HG03060 (cell line): ENCODE measurements at regions not wholly inside any gene's neighbourhood (a gene's known extent, or its start where the extent isn't known, plus 50 kb on each side); places are given as distances from the start of the nearest gene placed in this dataset.

Experiments
- ATAC-seq: cut with Tn5 transposase; IDR thresholded peaks from one replicate; pipeline ENCODE4 v1.9.1; 2021; ENCODE audit warnings: low read depth, moderate number of reproducible peaks; ENCODE audit not compliant: unreplicated experiment

- no peak for ATAC-seq
These were observed 119.2 kb downstream of the ETAA1 start for GRCh38 chr2:67516362-67516761.

GRCh38 chr2:67516899-67517530 lies 119.9 kb downstream of the ETAA1 start:
- ATAC-seq: no peak

- ATAC-seq: no peak
These were observed 125.0 kb downstream of the ETAA1 start for GRCh38 chr2:67522148-67522547.

GRCh38 chr2:67524213-67524612 lies 127.1 kb downstream of the ETAA1 start:
- ATAC-seq: no peak

DNA sequence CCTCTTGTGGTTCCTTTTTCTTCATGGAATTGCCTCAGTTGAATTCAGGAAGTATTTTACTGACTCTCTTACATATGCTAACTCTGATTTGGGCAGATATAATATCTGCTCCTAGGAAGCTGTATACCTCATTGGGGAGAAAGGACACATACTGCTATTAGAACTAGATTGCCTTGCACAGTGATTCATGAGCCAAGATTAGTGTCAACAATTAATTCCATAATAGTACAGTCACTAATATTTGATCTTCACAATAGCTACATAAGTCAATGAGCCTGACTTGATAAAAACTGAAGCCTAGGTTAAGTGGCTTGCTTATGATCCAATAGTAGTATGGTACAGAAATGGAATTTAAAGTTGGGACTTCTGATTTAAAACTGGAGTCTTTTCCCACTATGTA lies 127.6 kb downstream of the ETAA1 start:
- no peak for ATAC-seq

DNA sequence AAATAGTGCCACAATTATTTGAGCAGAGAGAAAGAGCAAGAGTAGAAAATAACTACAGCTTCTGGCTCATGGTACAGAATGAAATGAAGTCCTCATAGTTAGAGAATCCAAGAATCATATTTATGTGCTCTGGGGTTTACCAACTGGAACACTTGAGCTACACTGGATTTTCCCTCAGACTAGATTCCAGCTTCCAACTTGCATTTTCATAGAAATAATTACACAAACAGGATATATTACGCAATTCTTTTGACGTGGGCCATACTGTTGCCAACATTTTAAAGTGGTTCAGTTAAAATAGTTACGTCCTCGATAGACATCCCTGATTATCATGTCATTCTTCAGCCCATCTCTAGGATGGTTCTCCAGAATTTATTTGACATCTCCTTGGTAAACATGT lies 129.2 kb downstream of the ETAA1 start:
- ATAC-seq: no peak

DNA sequence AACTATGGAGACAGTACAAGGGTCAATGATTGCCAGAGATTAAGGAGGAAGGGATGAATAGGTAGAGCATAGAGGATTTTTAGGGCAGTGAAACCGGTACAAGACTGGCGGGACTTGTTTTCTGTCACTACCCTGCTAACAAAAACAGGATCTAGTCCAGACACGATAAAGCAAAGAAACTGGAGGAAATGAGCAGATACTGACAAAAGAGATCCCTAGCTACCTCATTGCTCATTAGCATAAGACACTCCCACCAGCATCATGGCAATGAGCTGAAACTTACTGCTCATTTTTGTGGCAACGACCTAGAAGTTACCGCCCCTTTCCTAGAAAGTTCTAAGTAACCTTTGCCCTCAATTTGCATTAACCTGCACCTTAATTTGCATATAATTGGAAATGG lies 131.2 kb downstream of the ETAA1 start:
- no peak for ATAC-seq

- ATAC-seq: no peak
These were observed 135.3 kb downstream of the ETAA1 start for GRCh38 chr2:67532387-67532786.

- ATAC-seq: no peak
These were observed 137.6 kb downstream of the ETAA1 start for GRCh38 chr2:67534745-67535144.

DNA sequence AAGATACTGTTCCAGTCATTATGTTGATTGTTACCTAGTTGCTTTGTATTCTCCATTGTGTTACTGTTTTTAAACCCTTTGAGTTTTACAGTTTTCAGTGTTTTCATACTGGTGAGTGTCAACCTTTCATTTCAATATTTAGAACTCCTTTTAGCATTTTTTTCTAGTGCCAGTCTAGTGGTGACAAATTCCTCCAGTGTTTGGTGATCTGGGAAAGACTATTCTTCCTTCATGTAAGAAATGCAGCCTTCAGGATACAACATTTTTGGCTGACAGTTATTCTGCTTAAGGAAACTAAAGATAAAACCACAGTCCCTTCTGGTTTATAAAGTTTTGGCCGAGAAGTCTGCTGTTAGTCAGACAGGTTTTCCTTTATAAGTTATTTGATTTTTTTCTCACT lies 143.8 kb downstream of the ETAA1 start:
- ATAC-seq: no peak

DNA sequence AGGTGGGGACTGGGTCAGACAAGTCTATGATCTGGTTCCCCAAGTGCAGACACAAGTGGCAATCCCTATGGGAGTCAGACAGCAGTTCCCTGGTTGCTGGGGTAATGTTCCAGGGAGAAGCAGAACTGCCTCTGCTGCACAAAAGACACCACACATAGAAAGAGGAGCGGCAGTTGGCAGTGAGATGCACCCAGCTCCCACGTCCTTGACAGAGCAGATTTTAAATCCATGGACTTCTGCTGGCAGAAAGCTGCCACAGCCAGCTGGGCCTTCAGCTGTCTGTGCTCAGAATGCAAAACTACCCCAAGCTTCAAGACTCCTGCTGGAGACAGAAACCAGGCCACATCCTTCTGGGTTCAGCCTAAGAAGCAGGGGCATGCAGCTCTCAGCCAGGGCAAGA lies 147.2 kb downstream of the ETAA1 start:
- ATAC-seq: no peak

DNA sequence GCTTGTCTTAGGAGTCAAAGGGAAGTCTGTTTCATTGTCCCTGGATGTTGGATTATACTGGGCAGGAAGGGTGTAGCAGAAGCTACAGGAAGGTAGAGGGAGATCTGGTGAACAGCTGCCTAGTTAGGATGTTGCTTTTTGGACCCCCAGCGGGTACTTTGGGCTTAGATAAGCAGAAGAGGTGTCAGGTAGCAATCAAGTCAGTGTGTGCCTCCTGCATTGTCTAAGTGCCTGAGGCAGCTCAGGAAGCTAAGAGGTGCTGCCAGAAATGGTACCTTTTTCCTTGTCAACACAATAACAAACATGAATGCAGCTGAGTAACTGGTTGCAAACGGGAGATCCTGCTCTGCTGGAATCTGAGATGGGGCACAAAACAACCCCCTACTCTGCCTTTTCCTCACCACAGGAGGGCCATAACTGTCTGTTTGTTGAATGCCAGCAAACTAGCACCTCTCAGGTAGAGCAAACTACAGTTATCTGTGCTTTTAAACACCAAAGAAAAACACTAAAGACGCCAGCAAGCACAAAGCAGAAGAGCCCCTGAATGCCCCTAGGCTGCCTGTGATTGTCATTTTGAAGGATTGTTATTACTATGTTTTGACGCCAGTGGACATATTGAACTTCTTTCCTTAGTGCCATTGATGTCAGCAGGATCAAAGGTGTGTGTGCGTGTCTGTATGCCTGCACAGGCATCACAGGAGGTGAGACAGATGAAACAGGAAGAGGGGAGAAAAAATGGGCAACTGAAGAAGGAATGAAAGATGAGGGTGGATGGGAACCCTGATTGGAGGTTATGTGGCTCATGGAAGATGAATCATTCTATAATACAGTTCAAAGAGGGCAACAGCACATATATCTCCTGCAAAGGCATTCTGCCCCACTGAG lies 151.4 kb downstream of the ETAA1 start:
- ATAC-seq: no peak

DNA sequence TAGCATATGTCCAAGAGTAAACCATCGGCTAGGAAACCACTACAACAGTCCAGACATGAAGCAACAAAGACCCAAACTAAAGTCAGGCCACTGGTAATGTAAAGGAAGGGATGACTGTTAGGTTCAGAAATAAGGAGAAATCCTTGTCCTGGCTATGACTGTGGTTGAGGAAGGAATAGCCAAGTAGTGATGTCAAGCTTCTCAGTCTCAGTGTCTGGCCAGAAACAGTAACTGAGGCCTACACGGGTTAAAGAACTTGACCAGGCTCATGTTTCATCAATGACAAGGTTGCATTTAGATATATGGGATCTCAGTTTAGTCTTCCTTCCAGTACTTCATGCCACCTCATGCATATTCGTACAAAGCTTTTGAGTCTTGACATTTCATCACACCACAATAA lies 162.0 kb downstream of the ETAA1 start:
- no peak for ATAC-seq

GRCh38 chr2:67560771-67561456 lies 163.8 kb downstream of the ETAA1 start:
- ATAC-seq: no peak

DNA sequence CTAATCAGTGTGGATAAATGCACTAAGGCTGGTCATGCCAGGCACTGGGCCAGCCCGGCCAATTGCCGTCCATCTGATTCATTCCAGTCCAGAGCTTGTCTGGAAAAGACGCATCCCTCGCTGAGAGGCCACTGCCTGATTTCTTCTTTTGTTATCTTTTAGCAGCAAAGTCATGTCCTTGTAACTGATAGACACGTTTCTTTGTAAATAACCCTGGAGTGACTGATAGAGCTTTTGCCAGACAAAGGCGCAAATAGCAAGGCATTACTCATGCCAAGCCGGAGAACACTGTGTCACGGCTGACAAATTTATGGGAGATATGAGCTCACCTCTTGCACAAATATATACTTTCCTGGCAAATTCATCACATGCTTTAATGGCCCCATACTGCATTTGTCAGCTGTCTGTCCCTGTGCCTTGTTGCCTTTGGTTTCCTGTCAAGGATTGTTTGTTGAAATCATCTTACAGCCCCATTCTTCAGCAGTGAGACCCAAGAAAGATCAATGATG lies 164.4 kb downstream of the ETAA1 start:
- ATAC-seq: no peak

DNA sequence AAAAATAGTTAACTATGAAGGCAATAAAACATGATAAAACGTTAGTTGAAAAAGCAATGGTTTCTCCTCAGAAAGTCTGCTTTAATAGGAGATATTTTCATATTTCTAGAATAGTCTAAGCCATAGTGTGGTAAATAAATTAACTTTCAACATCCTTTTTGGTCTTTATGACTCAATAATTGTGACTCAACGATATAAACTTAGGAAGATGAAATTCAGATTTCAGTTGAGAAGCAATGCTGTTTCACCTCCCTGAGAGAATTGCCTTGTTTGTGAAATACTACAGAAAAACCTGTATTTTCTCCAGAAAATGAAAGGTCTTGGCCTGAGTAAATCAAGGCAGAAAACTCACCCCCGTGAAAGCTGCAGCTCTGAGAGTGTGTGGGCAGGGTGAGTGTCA lies 166.9 kb downstream of the ETAA1 start:
- no peak for ATAC-seq

GRCh38 chr2:67564626-67565025 lies 167.5 kb downstream of the ETAA1 start:
- no peak for ATAC-seq

GRCh38 chr2:67565262-67565661 lies 168.1 kb downstream of the ETAA1 start:
- no peak for ATAC-seq

DNA sequence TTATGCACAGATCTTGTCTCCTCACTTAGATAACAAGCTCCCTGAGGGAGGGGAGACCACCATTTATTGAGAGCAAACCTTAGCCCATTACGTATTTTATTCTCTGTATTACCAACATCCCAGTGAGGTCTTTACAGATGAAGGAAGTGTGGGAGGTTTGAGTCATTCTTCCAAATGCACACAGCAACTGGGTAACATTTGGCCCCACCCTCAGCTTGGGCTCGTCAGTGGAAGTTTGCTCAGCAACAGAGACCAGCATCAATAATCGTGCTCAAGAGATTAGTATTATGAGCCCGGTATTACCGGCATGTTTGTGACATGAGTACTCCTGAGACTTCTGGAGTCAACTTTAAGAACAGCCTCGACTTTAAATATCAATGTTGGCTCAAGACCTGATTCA lies 168.6 kb downstream of the ETAA1 start:
- ATAC-seq: no peak

- no peak for ATAC-seq
These were observed 169.2 kb downstream of the ETAA1 start for GRCh38 chr2:67566285-67566684.

DNA sequence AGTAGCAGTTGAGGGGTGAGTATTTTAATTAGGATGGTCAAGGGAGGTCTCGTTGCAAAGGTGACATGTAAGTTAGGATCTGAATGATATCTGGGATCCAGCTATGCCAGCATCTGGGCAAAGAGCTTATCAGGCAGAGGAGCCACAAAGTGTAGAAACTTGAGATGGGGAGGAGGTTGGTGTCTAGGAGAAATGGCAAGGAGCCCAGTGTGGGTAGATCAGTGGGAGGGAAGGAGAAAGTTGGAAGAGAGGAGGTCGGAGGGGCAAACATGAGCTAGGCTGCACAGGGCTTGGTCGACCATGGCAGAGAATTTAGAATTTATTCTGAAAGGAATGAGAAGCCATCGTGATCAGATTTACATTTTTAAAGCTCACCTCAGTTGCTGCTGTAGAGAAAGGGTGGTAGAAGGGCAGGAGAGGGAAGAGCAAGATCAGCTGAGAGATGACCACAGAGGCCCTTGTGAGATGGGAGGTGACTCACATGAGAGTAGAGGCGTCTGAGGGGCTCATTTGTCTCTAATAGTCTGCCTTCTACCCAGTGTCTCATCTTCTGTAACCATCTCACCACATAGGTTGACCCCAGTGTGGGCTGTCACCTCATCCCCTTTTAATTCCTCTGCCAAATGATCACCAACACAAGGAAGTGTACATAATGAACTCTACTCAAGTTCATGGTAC lies 170.0 kb downstream of the ETAA1 start:
- ATAC-seq: no peak
